K562 (cell line): ENCODE measurements at regions not wholly inside any gene's neighbourhood (a gene's known extent, or its start where the extent isn't known, plus 50 kb on each side); places are given as distances from the start of the nearest gene placed in this dataset.

Source experiments
- ATAC-seq: fragments of 200-7000 bp; cut with Tn5 transposase; 3 replicates; pipeline ENCODE4 v1.9.1; 2020; ENCODE audit warnings: moderate library complexity
- BruUV-seq: library from RNA; stranded (reverse); fragments of 400-500 nt; replicated peaks from 2 replicates; lab custom pipeline; 2021; lab: Mats Ljungman, UMichigan
- CTCF ChIA-PET: fragments of 300-600 bp; formaldehyde crosslinking; extraction: SDS; loops from one replicate; lab custom pipeline; 2021; ENCODE audit warnings: low intra/inter-chr PET ratio; lab: Yijun Ruan, JAX
- POLR2A ChIA-PET: fragments of 300-600, 350-650 bp; sonication (Branson Sonifier 250); formaldehyde crosslinking; extraction: SDS; loops from one replicate; lab custom pipeline; 2021; ENCODE audit warnings: antibody characterized with exemption, inconsistent platforms; lab: Yijun Ruan, JAX
- DNase-seq, 4 experiments: peaks; one replicate each; pipeline versions ENCODE4 v3.0.0 to v3.0.0-alpha.2; 2011 to 2018; ENCODE audit warnings: low spot score in 3 of 4, mixed read lengths in 3 of 4; ENCODE audit errors: extremely low read depth in 1 of 4
- FAIRE-seq: peaks from 2 replicates; lab custom pipeline; 2011; peaks lifted over from hg19 to GRCh38; lab: Jason Lieb, UNC
- H2AFZ ChIP-seq: 2 replicates; pipeline ENCODE4 v1.6.0; 2011; ENCODE audit warnings: low read depth, low read length, control low read depth, inconsistent platforms
- H3K27ac ChIP-seq: fragments of 200-600 bp; 3 replicates; pipeline ENCODE4 v1.8.0; 2011; ENCODE audit warnings: low read depth, mild to moderate bottlenecking, control low read depth, inconsistent platforms, low read length, moderate library complexity, mixed read lengths; ENCODE audit errors: extremely low read depth
- H3K27me3 ChIP-seq, 2 experiments: fragments of 300-600 bp in 1 of 2; 2 replicates in 1 of 2; 3 replicates in 1 of 2; pipeline versions ENCODE4 v1.6.0 to v1.8.0; 2011; ENCODE audit warnings: inconsistent platforms in 2 of 2, low read length in 2 of 2, mild to moderate bottlenecking in 1 of 2, mixed read lengths in 1 of 2, moderate library complexity in 1 of 2; ENCODE audit not compliant: control insufficient read depth in 2 of 2, insufficient read depth in 2 of 2
- H3K36me3 ChIP-seq: fragments of 300-600 bp; 3 replicates; pipeline ENCODE4 v1.8.0; 2011; ENCODE audit warnings: mild to moderate bottlenecking, low read length, inconsistent platforms; ENCODE audit not compliant: control insufficient read depth, insufficient read depth
- H3K4me1 ChIP-seq, 2 experiments: fragments of 200-600 bp in 1 of 2; replicated peaks in 1 of 2; 2 replicates in 1 of 2; 3 replicates in 1 of 2; pipeline versions ENCODE4 v1.5.1 to v1.8.0; 2011; ENCODE audit warnings: inconsistent platforms in 2 of 2, low read length in 2 of 2, mild to moderate bottlenecking in 1 of 2, mixed read lengths in 1 of 2, moderate library complexity in 1 of 2; ENCODE audit not compliant: control insufficient read depth in 2 of 2, insufficient read depth in 2 of 2
- H3K4me2 ChIP-seq: 2 replicates; pipeline ENCODE4 v1.6.1; 2011; ENCODE audit warnings: low read length, control low read depth, inconsistent platforms, mixed read lengths; ENCODE audit not compliant: insufficient read depth
- H3K4me3 ChIP-seq: fragments of 200-600 bp; sonication (generic), shearing (Covaris generic); 2 replicates; pipeline ENCODE4 v1.5.1; 2016; ENCODE audit warnings: control low read depth, inconsistent platforms
- H3K79me2 ChIP-seq: fragments of 200-600 bp; 3 replicates; pipeline ENCODE4 v1.8.0; 2011; ENCODE audit warnings: low read length, inconsistent platforms; ENCODE audit not compliant: control insufficient read depth, insufficient read depth
- H3K9ac ChIP-seq, 2 experiments: 2 replicates each; pipeline versions ENCODE4 v1.6.0 to v1.6.1; 2011; ENCODE audit warnings: low read depth in 2 of 2, low read length in 2 of 2, control low read depth in 1 of 2, inconsistent platforms in 1 of 2, mild to moderate bottlenecking in 1 of 2, mixed read lengths in 1 of 2; ENCODE audit not compliant: insufficient read depth in 1 of 2
- H3K9me1 ChIP-seq: one replicate; pipeline ENCODE4 v1.6.0; 2011; ENCODE audit warnings: inconsistent platforms, mild to moderate bottlenecking, low read length, moderate library complexity; ENCODE audit not compliant: control insufficient read depth, insufficient read depth
- H3K9me3 ChIP-seq: replicated peaks from 2 replicates; pipeline ENCODE4 v1.5.1; 2011; ENCODE audit warnings: low read depth, low read length, inconsistent platforms; ENCODE audit not compliant: control insufficient read depth, insufficient read depth
- H4K20me1 ChIP-seq: replicated peaks from 2 replicates; pipeline ENCODE4 v1.6.1; 2011; ENCODE audit warnings: low read length, inconsistent platforms, mixed read lengths; ENCODE audit not compliant: control insufficient read depth, insufficient read depth
- CBX8 ChIP-seq: fragments of 200-600 bp; sonication (generic); IDR thresholded peaks from 2 replicates; pipeline ENCODE4 v1.6.1; 2012; ENCODE audit warnings: borderline replicate concordance, mixed run types, low read depth, mild to moderate bottlenecking, moderate library complexity, mixed read lengths, low read length, control low read depth, inconsistent platforms; ENCODE audit not compliant: poor library complexity, severe bottlenecking; ENCODE audit errors: extremely low read depth
- RBM39 ChIP-seq: fragments of 200-400 bp; formaldehyde crosslinking; optimal IDR thresholded peaks from 2 replicates; pipeline ENCODE3; 2018; ENCODE audit warnings: low read depth, low read length
- SMARCA5 ChIP-seq: fragments of 450-650 bp; IDR thresholded peaks from 2 replicates; pipeline ENCODE4 v1.6.1; 2016
- ZEB2 ChIP-seq: fragments of 450-650 bp; IDR thresholded peaks from 2 replicates; pipeline ENCODE4 v1.6.1; 2016
- ZNF311 ChIP-seq: fragments of 250-450 bp; sonication (Bioruptor Pico); IDR thresholded peaks from 2 replicates; pipeline ENCODE4 v1.4.0; 2020; ENCODE audit warnings: mild to moderate bottlenecking, moderate library complexity
- WGBS: fragments of 100-300 bp; shearing (Covaris generic); methylation state at CpG from one replicate; pipeline ENCODE4 v1.1.6; 2016; ENCODE audit warnings: low coverage, mixed read lengths; ENCODE audit not compliant: insufficient coverage; ENCODE audit errors: missing lambda C conversion rate; 5-methylcytosine and 5-hydroxymethylcytosine counted together
- in situ Hi-C: fragments of 300-500 bp; cut with MboI; formaldehyde crosslinking; loops from 4 replicates; pipeline ENCODE4 v1.15.0; 2018; ENCODE audit warnings: inconsistent platforms, mixed read lengths
- intact Hi-C: fragments of 100-400 bp; cut with micrococcal nuclease; formaldehyde crosslinking; loops from 2 replicates; pipeline ENCODE4 v1.14.2; 2022
- TF ChIP-seq, protein P1 (sequence below): fragments of 450-650 bp; conservative IDR thresholded peaks from 2 replicates; pipeline ENCODE4 v1.6.1; 2016; ENCODE audit warnings: missing genetic modification characterization, low read depth, mild to moderate bottlenecking, control low read depth, missing compliant biosample characterization
- TF ChIP-seq, protein P2 (sequence below): sonication (generic); formaldehyde crosslinking; IDR thresholded peaks from 2 replicates; pipeline ENCODE4 v1.8.0; 2022; ENCODE audit warnings: mild to moderate bottlenecking, missing genetic modification reagents
- TF ChIP-seq, protein P3 (sequence below), 2 experiments: fragments of 450-650 bp; conservative IDR thresholded peaks; 2 replicates each; pipeline ENCODE4 v1.6.1; 2017; ENCODE audit warnings: mild to moderate bottlenecking in 2 of 2, moderate library complexity in 2 of 2

DNA sequence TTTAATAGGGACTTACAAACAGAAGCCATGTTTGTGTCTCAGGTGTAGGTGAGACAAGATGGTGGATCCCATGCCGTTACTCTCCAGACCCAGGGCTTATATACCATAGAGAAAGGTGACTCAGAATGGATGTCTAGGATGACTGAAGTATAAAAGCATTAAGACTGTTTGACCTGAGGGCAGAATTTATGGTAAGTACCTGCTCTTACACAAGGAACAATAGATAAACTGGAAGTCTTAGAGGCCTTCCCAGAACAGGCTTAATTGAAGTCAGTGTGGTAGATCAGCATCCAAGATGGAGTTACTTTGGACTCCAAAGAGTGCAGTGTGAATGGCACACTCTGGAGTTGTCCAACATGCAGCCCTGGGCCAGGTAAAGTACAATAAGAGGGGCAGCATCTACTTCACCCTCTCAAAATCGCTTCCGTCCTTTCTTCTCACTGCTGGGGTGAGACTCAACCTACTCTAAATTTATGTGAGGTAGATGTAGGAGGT lies 387.0 kb upstream of the DDI1 start:
- DNase-seq: no peak
- no peaks in the 10 kb centered on the region for H3K36me3 ChIP-seq
- TF ChIP-seq SMARCA5 (no peak), RBM39 (no peak), CBX8 (no peak), ZEB2 (no peak), ZNF311 (0 out of 2 replicates have a peak, but pooled peaks have one; percentile 17)
- TF ChIP-seq, protein P1, sequence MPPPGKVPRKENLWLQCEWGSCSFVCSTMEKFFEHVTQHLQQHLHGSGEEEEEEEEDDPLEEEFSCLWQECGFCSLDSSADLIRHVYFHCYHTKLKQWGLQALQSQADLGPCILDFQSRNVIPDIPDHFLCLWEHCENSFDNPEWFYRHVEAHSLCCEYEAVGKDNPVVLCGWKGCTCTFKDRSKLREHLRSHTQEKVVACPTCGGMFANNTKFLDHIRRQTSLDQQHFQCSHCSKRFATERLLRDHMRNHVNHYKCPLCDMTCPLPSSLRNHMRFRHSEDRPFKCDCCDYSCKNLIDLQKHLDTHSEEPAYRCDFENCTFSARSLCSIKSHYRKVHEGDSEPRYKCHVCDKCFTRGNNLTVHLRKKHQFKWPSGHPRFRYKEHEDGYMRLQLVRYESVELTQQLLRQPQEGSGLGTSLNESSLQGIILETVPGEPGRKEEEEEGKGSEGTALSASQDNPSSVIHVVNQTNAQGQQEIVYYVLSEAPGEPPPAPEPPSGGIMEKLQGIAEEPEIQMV (tag): no peak
- TF ChIP-seq, protein P2, sequence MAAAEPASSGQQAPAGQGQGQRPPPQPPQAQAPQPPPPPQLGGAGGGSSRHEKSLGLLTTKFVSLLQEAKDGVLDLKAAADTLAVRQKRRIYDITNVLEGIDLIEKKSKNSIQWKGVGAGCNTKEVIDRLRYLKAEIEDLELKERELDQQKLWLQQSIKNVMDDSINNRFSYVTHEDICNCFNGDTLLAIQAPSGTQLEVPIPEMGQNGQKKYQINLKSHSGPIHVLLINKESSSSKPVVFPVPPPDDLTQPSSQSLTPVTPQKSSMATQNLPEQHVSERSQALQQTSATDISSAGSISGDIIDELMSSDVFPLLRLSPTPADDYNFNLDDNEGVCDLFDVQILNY (CRISPR knock-in tag): no peak
- TF ChIP-seq, protein P3, sequence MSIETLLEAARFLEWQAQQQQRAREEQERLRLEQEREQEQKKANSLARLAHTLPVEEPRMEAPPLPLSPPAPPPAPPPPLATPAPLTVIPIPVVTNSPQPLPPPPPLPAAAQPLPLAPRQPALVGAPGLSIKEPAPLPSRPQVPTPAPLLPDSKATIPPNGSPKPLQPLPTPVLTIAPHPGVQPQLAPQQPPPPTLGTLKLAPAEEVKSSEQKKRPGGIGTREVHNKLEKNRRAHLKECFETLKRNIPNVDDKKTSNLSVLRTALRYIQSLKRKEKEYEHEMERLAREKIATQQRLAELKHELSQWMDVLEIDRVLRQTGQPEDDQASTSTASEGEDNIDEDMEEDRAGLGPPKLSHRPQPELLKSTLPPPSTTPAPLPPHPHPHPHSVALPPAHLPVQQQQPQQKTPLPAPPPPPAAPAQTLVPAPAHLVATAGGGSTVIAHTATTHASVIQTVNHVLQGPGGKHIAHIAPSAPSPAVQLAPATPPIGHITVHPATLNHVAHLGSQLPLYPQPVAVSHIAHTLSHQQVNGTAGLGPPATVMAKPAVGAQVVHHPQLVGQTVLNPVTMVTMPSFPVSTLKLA (conservative IDR thresholded peaks at IDR 0.05): no peak
- TF ChIP-seq, all 486 proteins: peak for 1
- CTCF ChIA-PET: no interaction called here
- intact Hi-C loops: no loop called here
- Histone ChIP-seq H3K9me3 (no peaks in the 10 kb centered on the region), H3K4me3 (no peak overlapping the region), H3K9ac (no peak overlapping the region), H3K27me3 (no peaks in the 10 kb centered on the region), H3K4me1 (no peaks in the 10 kb centered on the region), H3K9me1 (no peaks in the 10 kb centered on the region), H4K20me1 (no peaks in the 10 kb centered on the region), H3K27ac (no peak overlapping the region), H3K4me2 (no peak overlapping the region), H3K79me2 (no peaks in the 10 kb centered on the region), H2AFZ (no peak overlapping the region)
- POLR2A ChIA-PET: no interaction called here
- in situ Hi-C loops: no loop called here
- no peak for ATAC-seq
- no peak for FAIRE-seq
- 5% methylated on average over 3 of the region's 3 CpGs for WGBS
- no TSS peak for BruUV-seq
